ENCODE measurements at regions not wholly inside any gene's neighbourhood (a gene's known extent, or its start where the extent isn't known, plus 50 kb on each side); places are given as distances from the start of the nearest gene placed in this dataset.

DNA sequence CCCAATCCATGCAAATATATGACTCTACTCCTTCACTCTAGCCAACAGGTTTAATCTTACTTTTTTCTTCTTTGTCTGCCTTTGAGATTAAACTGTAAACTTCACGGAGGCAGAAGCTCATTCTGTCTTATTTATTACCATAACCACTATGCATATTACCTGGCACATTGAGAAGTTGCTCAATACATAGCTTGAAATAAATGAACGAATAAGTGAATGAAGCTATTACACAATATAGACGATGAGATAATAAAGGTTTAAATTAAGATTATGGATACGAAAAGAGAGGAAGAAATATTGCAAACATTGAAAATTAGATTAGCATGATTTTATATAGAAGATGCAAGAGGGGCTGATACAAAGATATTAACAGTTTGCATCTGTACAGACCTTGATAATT, 385.1 kb downstream of the LTN1 start:
- Histone ChIP-seq H4K20me1 (ENCODE audit: control insufficient read depth, extremely low read depth, insufficient read depth, low read length) (no peaks in the 10 kb centered on the region), H3K27ac (ENCODE audit: control insufficient read depth, insufficient read depth, low read length) (no peak overlapping the region), H3K4me2 (ENCODE audit: control insufficient read depth, extremely low read depth, insufficient read depth, low read depth, low read length) (no peak overlapping the region), H3K9me3 (ENCODE audit: control insufficient read depth, low read depth, low read length) (no peaks in the 10 kb centered on the region), H3K9ac (ENCODE audit: control insufficient read depth, extremely low read depth, insufficient read depth, low read length) (no peak overlapping the region), H3K36me3 (ENCODE audit: control insufficient read depth in 2 of 2, extremely low read depth in 1 of 2, insufficient read depth in 2 of 2, low read length in 2 of 2) (no peaks in the 10 kb centered on the region), H3K79me2 (ENCODE audit: control insufficient read depth, insufficient read depth, low read length) (no peaks in the 10 kb centered on the region), H2AFZ (ENCODE audit: control insufficient read depth, low read length) (no peak overlapping the region), H3K4me3 (ENCODE audit: control insufficient read depth in 2 of 3, extremely low read depth in 1 of 3, insufficient read depth in 2 of 3, low read depth in 1 of 3, low read length in 3 of 3) (no peak overlapping the region), H3K27me3 (ENCODE audit: control insufficient read depth, extremely low read depth, insufficient read depth, low read length) (no peaks in the 10 kb centered on the region), H3K4me1 (ENCODE audit: control insufficient read depth, extremely low read depth, insufficient read depth, low read length) (no peaks in the 10 kb centered on the region), H3K9me1 (ENCODE audit: control insufficient read depth, extremely low read depth, insufficient read depth, low read length) (no peaks in the 10 kb centered on the region)
- no peak for DNase-seq (ENCODE audit: low read depth, low spot score)
- TF ChIP-seq EZH2 (IDR thresholded peaks at IDR 0.05; ENCODE audit: low read length): no peak
- TF ChIP-seq, protein P1, sequence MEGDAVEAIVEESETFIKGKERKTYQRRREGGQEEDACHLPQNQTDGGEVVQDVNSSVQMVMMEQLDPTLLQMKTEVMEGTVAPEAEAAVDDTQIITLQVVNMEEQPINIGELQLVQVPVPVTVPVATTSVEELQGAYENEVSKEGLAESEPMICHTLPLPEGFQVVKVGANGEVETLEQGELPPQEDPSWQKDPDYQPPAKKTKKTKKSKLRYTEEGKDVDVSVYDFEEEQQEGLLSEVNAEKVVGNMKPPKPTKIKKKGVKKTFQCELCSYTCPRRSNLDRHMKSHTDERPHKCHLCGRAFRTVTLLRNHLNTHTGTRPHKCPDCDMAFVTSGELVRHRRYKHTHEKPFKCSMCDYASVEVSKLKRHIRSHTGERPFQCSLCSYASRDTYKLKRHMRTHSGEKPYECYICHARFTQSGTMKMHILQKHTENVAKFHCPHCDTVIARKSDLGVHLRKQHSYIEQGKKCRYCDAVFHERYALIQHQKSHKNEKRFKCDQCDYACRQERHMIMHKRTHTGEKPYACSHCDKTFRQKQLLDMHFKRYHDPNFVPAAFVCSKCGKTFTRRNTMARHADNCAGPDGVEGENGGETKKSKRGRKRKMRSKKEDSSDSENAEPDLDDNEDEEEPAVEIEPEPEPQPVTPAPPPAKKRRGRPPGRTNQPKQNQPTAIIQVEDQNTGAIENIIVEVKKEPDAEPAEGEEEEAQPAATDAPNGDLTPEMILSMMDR (optimal IDR thresholded peaks at IDR 0.05 in 1 of 3, IDR thresholded peaks at IDR 0.05 in 1 of 3, conservative IDR thresholded peaks at IDR 0.05 in 1 of 3; ENCODE audit: extremely low read depth in 1 of 3, insufficient read depth in 2 of 3, low read length in 3 of 3): no peak
- FAIRE-seq: no peak
- dilution Hi-C loops (cut with MboI; ENCODE audit: extremely low pct_ligation_motif_present, low sequenced_read_pairs): no loop called here

DNA sequence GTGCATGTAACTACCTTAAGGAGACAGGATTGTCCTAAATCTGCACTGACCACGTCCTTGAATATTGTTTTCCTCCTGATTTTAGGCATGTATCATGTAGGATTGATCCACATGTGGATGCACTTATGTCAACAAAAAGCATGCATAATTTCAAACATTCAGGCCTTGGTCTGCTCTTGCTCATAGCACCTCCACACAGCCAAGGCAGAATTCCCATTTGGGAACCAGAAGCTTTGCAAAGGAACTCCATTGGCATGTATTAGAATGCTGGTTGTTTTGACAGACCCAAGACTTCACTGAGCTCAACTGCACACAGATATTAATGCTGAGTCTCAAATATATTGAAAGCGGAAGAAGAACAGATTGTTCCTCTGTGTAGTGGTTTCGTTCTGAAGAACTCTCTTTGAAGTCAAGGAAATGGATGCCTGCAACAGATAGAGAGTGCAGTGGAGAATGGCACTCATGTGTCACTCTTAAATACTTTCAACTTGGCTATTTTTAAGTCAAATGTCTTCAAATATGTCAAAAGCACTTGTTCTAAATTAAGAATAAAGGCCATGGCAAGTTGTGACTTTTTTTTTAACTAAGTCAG, 387.6 kb downstream of the LTN1 start:
- Histone ChIP-seq H3K9me1 (ENCODE audit: control insufficient read depth, extremely low read depth, insufficient read depth, low read length) (no peaks in the 10 kb centered on the region), H3K79me2 (ENCODE audit: control insufficient read depth, insufficient read depth, low read length) (no peaks in the 10 kb centered on the region), H3K27ac (ENCODE audit: control insufficient read depth, insufficient read depth, low read length) (no peak overlapping the region), H3K4me3 (ENCODE audit: control insufficient read depth in 2 of 3, extremely low read depth in 1 of 3, insufficient read depth in 2 of 3, low read depth in 1 of 3, low read length in 3 of 3) (no peak overlapping the region), H3K4me2 (ENCODE audit: control insufficient read depth, extremely low read depth, insufficient read depth, low read depth, low read length) (no peak overlapping the region), H2AFZ (ENCODE audit: control insufficient read depth, low read length) (no peak overlapping the region), H4K20me1 (ENCODE audit: control insufficient read depth, extremely low read depth, insufficient read depth, low read length) (no peaks in the 10 kb centered on the region), H3K9me3 (ENCODE audit: control insufficient read depth, low read depth, low read length) (no peaks in the 10 kb centered on the region), H3K27me3 (ENCODE audit: control insufficient read depth, extremely low read depth, insufficient read depth, low read length) (no peaks in the 10 kb centered on the region), H3K9ac (ENCODE audit: control insufficient read depth, extremely low read depth, insufficient read depth, low read length) (no peak overlapping the region), H3K36me3 (ENCODE audit: control insufficient read depth in 2 of 2, extremely low read depth in 1 of 2, insufficient read depth in 2 of 2, low read length in 2 of 2) (no peaks in the 10 kb centered on the region), H3K4me1 (ENCODE audit: control insufficient read depth, extremely low read depth, insufficient read depth, low read length) (no peaks in the 10 kb centered on the region)
- dilution Hi-C loops (cut with MboI; ENCODE audit: extremely low pct_ligation_motif_present, low sequenced_read_pairs): no loop called here
- FAIRE-seq (no peak), DNase-seq (ENCODE audit: low read depth, low spot score) (no peak)
- TF ChIP-seq EZH2 (IDR thresholded peaks at IDR 0.05; ENCODE audit: low read length): no peak
- TF ChIP-seq, protein P1 (optimal IDR thresholded peaks at IDR 0.05 in 1 of 3, IDR thresholded peaks at IDR 0.05 in 1 of 3, conservative IDR thresholded peaks at IDR 0.05 in 1 of 3; ENCODE audit: extremely low read depth in 1 of 3, insufficient read depth in 2 of 3, low read length in 3 of 3): no peak
